ENCODE measurements at regions not wholly inside any gene's neighbourhood (a gene's known extent, or its start where the extent isn't known, plus 50 kb on each side); places are given as distances from the start of the nearest gene placed in this dataset.

- TF ChIP-seq EZH2phosphoT487 (IDR thresholded peaks at IDR 0.05; ENCODE audit: insufficient read depth, low read depth) (no peak), EZH2 (IDR thresholded peaks at IDR 0.05; ENCODE audit: insufficient read depth, poor library complexity, severe bottlenecking) (no peak)
Measured at GRCh38 chr1:90856463-90857007, 139.4 kb upstream of the BARHL2 start.
